ENCODE measurements at regions not wholly inside any gene's neighbourhood (a gene's known extent, or its start where the extent isn't known, plus 50 kb on each side); places are given as distances from the start of the nearest gene placed in this dataset.

DNA sequence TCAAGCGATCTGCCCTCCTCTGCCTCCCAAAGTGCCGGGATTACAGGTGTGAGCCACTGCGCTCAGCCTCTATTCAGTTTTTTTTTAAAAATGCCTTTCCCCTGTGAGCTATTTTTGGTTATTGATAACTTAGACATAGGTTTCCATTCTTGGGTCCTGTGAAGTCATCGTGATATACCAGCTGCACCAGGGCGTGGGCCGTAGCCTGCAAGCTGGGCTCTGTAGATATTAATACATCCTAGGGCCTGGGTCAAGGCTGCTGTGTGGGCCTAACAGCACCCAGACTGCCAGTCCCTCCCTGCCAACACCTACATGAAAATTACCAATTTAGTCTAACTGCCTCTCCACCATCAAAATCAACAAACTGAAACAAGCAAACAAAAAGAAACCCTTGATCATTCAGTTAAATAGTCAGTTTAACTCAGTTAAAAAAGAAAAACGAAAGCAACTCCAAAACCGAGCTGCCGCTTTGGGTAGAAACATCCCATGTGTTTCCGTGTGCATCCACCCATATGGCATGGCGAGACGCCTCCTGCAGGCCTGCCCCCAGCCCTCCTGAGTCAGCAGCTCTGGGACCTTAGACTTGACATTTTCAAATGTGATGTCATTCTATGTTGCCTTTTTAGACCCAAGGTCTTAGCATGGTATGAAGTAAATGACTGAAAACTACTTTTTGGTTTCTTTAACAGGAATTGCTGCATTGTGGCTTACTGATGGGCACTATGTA is 330.2 kb downstream of the GLRX3 start:
- DNase-seq: no peak

DNA sequence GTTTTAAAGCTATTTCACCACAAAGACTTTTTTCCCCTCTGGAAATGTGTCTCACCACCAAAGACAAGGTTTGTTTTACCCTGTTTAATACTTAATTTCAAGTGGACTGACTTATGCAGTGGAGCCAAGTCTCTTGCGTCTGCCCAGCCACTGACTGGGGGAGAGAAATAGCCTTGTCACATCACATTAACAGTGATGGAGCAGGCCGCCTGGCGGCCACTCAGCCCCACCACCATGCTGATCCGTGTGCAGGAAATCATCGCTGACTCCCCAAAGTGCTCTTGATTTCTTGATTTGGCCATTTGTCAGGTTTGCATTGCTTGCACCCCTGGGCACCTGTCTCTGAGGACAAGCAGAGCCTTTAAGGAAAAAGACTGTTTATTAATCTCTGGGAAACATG is 334.1 kb downstream of the GLRX3 start:
- no peak for DNase-seq

DNA sequence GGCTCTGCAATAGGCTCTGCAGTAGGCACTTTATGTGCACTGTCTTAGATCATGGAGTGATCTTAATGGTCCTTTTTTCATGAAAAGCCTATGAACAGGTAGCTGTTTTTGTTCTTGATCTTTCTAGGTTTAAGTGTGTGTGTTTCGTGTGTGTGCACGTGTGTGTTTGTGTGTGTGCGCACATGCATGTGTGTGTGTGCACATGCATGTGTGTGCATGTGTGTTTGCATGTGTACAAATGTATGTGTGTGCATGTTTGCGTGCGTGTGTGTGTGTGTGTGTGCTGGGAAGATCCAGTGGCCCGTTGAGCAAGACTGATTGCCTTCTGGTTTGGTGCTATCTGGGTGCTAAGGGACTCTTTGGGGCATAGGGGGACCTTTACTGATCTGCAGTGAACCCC is 334.8 kb downstream of the GLRX3 start:
- DNase-seq: no peak

DNA sequence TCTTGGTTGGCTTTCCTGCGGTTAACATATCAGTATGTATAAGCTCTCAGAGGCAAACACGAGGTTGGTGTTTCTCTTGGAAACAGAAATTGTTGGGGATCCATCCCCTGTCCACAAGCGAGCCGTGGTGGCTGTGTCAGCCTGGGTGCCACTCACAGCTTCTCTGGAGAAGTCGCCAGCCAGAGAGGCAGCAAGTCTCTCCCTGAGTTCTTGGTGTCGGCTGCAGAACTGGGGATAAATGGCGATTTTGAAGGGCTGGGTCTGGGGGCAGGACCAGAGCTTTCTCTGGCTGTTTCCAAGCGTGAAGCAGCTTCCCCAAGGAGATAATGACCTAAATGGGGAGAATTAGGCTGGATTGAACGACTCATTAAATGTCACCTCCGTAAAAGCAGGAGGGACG is 335.3 kb downstream of the GLRX3 start:
- DNase-seq: no peak

DNA sequence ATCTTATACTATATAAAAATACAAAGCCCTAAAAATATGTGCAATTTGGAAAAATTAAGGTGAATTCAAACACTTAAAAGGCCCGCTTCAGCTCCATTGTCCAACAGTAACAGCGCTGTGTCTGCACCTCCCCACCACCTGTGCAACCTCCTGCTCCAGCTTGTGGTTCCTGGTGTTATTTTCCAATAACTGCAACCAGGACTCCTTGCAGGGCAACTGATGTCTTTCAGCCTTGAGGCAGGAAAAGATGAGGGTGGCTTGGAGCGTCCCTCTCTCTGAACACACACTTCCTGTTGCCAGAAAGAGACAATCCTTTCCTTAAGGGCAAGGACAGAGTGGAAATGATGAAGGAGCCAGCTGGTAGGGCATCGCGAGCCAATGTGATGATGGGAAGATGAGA is 336.0 kb downstream of the GLRX3 start:
- DNase-seq: no peak

DNA sequence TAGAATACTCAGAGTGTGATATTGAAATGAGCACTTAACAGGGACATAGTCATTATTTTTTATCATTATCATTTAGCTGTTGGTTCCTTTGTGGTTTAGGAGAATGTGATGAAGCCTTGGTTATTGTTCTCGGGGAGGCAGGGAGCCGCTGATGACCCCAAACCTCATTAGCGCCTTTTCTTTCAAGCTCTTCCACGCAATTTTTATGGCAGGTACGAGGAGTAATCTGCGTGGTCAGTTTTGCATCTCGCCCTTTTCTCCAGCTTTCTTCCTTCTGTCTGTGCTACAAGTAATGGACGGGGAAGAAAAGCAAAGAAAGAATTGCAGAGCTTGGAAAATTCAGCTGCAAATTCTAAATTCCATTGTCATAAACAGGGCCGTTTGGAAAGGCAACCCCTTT is 338.4 kb downstream of the GLRX3 start:
- no peak for DNase-seq

DNA sequence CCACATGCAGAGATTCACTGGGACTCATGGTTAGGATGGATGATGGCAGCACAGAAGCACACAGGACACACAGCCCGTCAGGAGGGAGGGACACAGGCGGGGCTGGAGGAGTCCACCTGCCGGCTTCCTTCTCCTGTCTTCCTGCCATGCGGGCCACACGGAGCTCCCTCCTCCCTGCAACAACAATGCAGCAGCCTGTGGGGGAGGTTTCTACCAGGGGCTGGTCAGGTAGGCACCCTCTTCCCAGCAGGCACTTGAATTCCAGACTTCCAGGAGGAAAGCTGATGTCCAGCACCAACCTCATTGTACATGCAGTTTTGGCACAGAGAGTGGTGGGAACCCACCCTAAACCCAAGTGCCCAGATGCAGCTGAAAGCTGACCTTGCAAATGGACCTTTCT is 341.2 kb downstream of the GLRX3 start:
- DNase-seq: no peak

DNA sequence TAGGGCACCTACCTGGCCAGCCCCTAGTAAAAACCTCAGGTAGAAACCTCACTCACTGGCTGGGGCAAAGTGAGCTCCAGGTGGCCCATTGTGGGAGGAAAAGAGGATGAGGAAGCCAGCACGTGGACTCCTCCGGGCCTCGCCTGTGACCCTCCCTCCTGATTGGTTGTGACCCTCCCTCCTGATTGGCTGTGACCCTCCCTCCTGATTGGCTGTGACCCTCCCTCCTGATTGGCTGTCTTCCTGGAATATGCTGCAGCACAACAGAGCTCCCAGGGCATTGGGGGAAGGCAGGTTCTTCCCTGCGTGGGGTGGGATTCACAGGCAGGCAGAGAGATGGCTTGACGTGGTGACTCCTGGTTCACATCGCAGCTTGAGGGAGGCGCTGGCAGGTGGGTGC is 343.0 kb downstream of the GLRX3 start:
- DNase-seq: no peak

DNA sequence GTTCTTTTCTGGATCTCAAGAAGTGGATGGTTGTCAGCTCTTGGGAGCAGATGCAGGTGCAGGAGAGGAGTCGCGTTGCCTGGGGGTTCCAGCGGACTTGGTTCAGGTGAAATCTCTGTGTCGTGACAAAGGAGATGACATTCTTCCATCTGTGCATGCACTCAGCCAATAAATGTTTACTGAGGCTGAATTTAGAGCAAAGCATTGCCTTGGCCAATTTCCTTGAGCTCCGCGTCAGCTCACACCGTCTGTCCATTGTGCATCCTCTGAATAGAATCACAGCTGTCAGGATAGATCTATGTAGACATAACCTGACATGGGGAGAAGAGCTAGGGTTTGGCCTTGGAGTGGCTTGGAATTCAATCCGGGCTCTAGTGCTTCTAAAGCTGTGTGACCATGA is 343.7 kb downstream of the GLRX3 start:
- no peak for DNase-seq

DNA sequence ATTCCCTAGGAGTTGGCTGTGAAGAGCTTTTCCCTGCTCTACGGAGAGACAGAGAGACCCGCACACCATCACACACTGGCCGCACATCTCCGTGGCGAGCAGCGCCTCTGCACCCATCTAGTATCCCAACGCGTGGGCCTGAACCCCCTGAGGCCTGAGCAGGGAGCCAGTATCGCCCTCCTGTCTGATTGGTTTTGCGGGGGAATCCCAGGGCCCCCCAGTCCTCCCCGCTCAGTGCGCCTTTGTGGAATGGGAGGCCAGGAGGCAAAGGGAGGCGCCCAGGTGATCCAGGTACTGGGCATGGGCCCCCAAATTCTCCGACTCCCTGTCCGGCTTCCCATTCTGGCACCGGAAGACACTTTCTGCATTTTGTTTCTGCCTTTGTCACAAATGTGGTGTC is 344.3 kb downstream of the GLRX3 start:
- no peak for DNase-seq

DNA sequence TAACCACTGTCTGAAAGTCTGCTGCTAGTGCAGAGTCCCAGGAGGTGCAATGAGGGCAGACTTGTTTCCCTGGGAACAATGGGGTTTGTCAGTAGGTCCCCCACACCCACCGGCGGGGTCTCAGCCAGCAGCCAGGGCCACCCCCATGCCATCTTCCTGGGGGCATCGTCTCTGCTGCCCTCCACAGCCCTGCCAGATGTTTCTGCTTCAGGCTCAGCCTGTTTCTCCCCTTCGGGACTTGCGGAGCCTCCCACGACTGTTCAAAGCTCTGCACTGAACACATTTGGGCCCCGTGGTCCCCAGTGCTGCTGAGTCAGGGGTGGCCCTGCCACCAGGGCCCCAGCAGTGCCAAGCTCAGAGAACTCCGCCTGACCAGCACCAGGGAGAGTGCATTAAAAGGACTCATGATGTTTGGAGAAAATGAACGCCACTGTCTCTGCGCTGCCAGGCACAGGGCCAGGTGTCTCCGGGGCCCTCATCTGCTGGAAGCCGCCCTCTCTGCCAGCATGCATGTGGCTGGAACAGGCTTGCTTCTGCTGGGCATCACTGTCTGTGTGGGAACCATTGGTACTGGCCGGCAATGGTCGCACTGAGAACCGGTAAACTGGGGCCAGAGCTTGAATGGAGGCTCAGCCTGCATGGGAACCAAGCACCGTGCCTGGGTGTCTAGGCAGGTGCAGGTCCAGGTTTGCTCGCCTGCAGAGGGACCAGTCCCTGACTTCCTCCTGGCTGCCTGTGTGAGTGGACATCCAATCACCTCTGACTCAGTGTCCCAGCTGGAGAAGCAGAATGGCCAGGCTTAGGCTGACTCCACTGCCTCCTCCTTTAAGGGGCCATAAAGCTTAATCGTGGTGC is 345.1 kb downstream of the GLRX3 start:
- no peak for DNase-seq

DNA sequence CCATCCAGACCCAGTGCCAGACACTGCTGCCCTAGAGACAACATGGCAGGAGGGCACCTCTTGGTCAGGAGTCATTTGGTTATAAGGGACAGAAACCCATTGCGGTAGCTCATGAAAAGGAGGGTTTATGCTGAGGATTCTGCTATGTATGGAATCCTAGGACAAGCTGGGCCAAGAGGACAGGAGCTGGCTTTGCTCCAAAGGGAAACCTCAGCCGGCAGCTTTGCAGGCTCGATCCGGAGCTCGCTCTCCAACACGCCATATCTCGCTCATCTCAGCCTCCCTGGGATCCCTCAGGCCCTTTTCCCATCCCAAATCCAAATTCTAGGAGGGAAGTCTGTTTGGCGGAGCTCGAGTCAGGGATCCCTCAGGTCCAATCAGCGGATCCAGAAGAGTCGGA is 345.7 kb downstream of the GLRX3 start:
- no peak for DNase-seq

DNA sequence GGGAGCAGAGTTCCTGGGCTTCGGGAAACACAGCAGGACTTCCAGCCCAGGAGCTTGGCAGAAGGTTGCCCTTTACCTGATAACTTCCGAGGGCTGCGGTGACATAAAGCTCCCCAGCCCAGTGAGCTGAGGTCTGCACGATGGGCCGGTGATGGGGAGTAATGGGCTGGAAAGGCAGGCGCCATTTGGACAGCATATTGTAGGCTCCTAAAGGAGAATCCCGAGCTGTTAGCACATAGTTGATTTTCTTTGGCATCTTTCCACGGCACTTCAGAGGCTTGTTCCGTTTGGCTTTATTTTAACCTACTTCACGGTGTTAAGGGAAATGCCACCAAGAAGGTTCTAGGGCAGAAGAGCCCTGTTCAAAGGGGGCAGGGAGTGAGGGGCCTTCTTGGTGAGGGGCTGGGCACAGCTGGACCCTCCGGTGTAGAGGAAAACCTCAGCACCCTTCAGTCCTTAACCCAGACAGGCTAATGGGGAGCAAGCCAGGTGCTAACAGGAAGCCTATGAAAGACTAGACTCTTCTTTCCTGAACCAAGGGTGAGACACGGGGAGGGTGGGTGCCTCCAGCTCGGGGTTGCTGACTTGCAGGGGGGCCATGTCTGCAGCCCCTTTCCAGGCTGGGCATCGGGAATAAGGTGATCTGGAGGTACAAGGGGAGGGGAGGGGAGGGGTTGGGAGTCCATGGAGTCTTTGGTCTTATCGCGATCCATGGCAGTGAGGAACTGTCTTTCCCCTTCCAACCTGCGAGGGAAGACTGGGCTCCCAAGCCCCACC is 347.7 kb downstream of the GLRX3 start:
- DNase-seq: no peak

DNA sequence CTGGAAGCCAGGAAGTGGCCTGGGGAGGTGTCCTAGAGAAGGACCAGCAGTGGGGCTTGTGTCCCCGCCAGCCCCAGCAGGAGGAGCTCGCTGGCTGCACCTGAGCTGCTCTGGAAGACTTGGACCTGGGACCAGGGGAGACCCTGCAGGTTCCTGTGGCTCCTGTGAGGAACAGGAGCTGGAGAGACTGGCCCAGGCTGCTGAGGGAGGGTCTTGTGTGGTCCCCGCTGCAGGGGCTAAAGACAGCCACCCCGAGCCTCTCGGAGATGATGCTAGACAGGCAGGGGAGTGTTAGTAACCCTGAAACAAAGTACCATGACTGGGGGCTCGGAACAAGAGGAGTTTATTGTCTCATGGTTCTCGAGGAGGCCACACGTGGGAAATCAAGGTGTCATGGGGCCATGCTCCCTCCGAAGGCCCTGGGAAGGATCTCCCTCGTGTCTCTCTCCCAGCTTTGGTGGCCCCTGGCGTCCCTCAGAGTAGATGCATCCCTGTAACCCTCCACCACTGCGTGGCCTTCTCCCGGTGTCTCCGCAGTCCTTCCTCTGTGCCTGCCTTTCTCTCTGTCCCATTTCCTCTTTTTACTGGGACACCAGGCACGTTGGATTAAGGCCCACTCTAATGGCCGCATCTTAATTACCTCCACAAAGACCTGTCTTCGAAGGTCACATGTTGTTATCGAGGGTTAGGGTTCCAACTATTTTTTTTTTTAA is 348.4 kb downstream of the GLRX3 start:
- no peak for DNase-seq

DNA sequence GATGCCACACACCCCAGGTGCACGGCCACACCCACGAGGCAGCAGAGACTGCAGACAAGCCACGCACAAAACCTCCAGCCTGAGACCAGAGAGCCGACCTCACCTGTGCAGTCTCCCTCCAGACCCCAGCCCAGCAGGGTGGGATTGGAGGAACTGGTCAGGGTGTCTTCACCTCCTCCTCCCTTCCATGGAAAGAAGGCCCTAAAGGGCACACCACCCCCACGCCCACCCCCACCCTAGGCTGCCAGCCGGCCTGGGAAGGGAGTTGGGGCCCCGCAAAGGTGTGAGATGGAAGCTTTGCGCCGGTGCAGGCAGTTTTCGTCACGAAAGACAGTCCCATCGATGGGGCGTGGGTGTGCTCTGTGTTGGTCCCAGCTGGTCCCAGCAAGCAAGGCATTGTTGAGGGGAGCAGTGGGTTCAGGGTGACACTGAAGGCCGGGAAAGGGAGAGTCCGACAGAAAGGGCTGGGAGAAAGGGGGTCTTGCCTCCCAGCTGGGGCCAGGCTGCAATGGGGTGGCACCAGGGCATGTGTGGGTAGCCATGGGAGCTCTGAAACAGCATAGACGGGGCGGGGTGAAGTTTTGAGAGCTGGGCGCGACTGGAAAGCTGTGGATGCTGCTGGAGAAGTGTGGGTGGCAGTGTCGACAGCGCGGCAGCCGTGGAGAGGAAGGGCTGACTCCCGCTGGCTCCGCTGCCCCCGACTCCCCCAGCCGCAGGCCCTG is 349.2 kb downstream of the GLRX3 start:
- no peak for DNase-seq

DNA sequence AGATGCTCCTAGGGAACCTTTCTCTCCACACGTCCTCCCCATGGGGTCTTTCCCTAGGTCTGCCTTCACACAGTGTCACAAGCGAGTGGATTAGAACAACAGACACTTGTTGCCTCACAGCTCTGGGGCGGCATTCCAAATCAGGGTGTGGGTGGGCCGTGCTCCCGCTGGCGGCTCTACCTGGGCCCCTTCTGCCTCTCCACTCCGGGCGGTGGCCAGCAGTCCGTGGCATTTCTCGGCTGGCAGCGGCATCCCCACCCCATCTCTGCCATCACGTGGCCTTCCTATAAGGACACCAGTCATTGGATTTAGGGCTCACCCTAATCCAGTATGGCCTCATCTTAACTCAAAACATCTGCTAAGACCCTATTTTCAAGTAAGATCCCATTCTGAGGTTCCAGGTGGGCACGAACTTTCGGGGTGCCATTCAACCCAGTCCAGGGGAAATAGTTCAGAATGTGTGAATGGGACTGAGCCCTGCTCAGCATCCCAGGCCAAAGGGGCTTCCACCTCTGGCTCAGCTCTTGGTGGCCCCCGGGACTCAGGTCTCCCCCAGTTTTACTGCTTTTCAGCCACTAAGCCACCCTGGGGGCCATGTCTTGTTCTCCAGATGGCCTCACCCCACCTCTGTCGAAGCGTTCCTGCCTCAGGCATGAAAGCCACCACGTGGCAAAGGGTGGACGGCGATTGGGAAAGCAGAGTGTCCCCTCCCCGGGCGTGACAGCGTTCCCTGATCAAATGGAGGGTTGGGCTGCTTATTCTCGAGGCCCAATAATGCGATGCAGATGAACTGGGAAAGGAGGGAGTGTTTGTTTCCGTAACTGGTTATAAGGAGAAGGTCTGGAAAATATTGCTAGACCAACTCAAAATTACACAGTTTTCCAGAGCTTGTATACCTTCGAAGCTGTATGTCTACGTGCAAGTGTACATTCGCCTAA is 350.0 kb downstream of the GLRX3 start:
- no peak for DNase-seq

DNA sequence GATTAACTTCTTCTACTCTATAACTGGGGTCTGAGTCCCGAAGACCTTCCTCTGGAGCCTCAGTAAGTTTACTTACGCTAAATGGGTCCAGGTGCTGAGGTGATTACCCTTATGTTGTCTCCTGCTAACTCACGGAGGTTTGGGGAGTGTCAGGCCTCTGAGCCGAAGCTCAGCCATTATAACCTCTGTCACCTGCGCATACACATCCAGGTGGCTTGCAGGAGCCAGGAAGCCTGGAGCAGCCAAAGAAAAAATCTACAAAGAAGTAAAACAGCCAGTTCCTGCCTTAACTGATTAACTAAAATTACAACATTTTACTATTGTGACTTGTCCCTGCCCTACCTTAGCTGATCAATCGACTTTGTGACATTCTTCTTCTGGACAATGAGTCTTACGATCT is 350.7 kb downstream of the GLRX3 start:
- no peak for DNase-seq

DNA sequence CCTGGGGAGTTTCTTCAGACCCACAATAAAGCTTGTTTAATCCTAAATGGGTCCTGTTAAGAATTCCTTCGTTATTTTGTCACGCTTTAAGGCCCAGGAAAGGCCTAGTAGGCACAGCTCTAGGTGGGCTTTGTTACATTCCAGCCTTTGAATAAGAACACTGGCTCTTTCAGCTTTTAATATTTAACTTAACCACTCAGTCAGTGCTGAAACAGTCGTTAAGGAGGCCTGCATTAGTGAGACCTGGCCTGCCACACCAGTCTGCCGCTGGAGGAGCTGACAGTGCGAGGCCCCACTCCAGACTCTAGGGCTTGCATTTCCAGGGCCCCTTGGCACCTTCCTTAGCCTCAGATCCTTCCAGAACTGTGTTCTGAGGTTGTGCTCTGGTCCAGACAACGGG is 351.4 kb downstream of the GLRX3 start:
- no peak for DNase-seq

DNA sequence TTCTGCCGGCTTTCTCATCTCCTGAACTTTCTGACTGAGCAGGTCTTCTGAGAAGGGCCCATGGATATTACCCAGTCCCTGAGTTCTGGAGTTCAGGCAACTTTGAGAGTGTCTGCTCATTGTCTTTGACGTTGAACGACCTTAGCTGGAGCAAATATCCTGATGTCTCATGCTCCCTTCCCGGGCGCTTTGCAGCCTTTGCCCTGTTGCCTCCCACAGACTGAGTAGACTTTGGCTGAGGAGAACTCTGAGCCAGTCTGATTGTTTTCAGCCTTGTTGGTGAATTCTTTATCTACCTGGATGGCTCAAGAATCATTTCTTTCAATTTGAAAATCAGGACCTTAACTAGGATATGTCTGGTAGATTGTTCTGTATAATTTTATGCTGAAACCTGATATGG is 353.7 kb downstream of the GLRX3 start:
- no peak for DNase-seq

DNA sequence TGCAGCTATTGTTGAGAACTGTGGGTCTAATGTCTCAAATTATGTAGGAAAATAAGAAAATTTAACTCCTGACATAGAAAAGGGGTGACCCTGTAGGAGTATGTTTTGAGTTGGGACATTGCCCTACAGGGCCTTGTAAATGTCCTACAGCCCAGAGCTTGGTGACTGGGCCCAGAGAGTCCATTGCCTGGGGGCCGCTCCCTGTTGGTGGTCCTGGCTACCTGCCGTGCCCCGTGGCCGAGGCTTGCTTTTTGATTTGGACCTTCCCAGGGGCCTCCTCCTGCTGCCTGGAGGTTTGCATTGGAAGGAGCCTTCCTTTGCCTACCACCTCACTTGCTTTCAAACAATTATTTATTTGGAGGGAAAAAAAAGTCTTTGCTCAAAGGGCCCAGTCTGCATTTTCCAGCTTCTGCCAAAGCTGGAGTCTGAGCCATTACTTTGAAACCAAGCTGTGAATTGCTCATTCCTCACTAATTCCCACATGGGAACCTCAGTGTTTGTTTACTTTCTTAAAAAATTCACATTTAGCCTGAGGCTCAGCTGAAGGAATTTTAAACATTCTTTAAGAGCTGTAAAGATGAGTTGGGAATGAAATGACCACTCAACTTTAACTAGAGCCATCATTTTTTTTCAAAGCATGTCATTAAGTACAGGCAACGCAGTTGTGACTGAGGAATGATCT is 355.0 kb downstream of the GLRX3 start:
- no peak for DNase-seq

DNA sequence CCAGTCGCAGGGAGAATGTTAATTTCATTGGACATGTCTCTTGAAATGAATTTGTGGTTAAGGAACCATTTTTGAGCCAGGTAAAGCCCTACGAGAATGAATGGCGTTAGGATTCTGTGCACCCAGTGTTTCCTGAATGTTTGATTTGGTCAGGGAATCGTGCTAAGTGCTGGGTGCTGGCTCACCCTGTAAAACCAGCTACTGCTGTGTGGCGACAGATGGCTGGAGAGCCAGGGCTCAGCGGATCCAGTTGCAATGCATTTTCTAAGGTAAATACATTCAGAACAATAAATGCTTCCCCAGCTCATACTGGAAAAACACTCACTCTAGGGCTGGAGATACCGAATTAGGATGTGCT is 355.5 kb downstream of the GLRX3 start:
- DNase-seq: no peak
